DND-41 (cell line): ENCODE measurements at regions not wholly inside any gene's neighbourhood (a gene's known extent, or its start where the extent isn't known, plus 50 kb on each side); places are given as distances from the start of the nearest gene placed in this dataset.

Source experiments
- CTCF ChIP-seq: IDR thresholded peaks from 2 replicates; pipeline ENCODE4 v1.5.1; 2012; ENCODE audit warnings: borderline replicate concordance, low read length, moderate library complexity, mild to moderate bottlenecking; ENCODE audit not compliant: poor library complexity, severe bottlenecking; ENCODE audit errors: extremely low read depth
- EZH2 ChIP-seq: IDR thresholded peaks from 3 replicates; pipeline ENCODE4 v1.6.1; 2012; ENCODE audit warnings: borderline replicate concordance, low read depth, mild to moderate bottlenecking, moderate library complexity, low read length, inconsistent platforms; ENCODE audit not compliant: severe bottlenecking

DNA sequence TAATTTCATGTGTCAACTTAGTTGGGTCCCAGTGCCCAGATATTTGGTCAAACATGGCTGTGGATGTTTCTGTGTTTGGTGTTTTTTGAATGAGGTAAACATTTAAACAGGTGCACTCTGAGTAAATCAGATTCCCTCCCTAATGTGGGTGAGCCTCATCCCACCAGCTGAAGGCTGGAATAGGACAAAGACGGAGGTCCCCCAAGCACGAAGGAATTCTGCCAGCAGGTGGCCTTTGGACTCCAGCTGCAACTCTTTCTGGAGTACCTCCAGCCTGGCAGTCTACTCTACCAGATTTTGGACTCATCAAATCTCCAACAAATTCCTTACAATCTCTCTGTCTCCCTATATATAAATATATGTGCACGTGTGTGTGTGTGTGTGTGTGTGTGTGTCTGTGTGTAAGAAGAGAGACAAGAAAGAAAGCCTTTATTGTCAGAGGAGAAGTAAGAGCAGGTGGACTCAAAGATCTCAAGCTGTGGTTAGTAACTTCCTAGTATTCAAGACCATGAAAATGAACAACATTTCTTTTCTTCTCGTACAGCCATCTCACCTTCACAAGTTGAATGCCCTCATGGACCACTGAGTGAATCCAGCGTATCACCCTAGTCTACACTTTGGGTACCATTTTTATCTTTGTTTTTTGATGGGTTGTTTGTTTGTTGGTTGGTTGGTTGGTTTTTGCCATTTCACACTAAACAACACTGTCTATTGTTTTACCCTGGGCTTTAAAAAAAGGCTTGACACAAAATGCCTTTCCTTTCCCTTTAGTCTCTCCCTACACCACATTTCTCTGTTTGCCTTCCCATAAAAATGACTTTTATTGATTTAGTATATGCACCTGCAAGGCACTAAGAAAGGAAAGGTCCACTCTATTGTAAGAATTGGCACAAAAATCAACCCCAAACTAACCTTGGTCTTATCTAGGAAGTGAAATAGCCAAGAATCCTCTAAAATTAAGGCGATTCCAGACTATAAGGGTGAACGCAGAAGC lies 118.7 kb downstream of the TENT4A start:
- TF ChIP-seq CTCF (no peak), EZH2 (no peak)
